ENCODE measurements at regions not wholly inside any gene's neighbourhood (a gene's known extent, or its start where the extent isn't known, plus 50 kb on each side); places are given as distances from the start of the nearest gene placed in this dataset.

DNA sequence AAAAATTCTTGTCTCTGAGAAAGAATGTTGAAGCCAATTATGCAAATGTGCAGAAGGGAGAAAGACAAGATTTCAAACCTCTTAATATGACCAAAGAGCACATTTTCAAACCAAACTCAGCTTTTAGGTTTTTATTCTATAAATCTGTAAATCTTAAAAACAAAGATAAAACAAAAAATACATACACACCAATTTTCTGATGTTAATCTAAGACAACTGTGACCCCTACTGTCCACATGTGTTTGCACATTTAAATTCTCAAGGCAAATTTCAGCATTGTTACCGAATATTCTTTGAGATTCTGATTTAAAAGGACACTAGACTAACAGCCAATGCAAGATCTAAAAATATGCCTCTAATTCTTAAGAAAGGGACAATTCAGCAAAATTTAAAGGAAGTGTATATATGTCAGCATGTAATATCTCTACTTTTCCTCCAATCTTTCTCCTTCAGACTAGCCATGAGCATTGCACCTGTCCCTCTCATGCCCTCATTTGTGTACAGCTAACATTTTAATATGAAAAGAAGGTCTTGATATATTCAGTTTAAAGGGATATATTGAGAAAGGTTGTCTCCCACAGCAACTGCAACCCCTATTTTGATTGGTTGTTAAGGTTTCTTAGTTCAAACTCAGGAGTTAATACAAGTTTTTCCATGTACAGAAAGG is 417.9 kb downstream of the IPMK start:
- no peak for DNase-seq

DNA sequence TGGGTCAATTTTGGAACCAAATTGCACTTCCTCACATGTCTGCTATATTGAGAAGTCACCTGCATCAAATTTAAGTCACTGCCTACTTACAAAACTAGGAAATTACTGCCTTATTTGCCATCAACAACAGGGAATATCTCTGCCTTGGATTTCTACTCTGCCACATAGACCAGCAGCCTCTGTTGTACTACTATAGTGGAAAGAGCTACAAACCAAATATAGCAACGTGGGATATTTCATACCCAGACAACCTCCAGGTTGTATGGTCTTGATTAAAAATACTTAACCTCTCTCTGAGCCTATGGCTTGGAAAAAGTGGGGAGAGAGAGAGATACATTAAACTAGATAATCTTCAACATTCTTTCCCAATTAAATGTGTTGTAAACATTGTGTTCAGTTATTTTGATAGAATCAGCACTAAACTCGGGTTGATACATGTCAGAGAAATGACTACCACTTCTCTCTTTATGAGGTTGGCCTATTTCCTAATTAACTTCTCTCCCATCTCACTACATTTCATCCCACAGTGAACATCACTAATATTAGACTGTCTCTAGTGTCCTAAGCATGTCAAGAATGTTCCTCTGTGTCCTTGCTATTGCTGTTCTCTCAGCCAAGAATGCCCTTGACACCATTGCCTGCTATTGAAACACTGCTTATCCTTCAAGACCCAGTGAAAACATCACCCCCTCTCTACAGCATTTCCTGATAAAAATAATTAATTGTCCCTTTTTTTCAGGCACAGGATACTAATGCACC is 421.2 kb downstream of the IPMK start:
- no peak for DNase-seq

DNA sequence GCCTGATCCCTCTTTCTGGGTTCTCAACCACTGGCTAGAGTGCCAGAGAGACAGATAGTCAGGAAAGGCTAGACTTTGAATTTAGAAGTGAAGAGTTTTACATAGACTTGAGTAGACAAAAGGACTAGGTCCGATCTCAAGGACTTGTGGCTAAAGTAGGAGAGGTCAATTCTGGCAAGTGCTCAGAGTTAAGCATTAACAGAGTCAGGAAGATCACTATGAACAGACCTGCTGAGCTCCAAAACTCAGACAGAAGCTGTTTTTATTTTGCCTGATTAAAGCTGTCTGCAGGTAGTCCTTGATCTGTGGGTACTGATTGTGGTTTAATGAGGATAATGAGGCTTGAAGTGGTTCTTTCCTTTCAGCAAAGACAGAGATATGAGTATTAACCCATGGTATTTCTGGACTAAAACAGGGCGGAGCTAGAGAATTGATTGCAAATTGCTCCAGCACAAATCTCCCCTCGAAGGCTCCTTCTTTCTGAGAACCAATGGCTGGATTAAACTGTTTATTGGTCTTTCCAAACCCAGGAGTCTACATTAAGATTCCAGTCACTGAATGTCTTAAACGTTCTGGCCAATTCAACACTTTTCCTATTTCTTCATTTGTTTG is 423.2 kb downstream of the IPMK start:
- no peak for DNase-seq

DNA sequence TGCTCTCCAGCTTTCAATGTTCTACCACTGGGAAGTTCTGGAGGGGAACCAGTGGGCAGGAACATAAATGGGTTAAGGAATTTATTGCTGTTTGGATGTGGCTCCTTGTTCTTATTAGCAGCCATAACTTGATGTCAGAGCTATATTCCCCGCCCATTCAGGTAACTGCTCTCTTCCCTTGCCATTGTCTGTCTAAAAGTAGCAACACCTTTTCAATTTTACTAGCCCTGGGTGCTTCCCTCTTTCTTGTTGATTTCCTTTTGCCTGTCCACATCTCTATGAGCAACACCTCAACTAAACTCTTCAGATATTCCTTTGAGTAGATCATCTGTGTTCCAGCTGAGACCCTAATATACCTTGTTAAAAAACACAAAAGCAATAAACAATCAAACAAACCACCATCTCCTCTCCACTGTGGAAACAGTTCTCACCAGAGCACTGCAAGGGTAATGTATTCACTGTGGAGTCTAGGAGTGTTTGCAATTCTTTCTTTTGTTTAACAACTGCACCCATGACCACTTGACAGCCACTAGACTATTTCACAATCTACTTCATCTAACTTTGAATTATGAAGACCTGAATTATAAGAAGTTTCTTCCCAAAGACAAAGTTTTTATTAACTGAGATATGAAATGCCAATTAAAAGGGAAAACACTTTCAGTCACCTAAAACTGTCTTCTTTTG is 436.7 kb downstream of the IPMK start:
- no peak for DNase-seq

DNA sequence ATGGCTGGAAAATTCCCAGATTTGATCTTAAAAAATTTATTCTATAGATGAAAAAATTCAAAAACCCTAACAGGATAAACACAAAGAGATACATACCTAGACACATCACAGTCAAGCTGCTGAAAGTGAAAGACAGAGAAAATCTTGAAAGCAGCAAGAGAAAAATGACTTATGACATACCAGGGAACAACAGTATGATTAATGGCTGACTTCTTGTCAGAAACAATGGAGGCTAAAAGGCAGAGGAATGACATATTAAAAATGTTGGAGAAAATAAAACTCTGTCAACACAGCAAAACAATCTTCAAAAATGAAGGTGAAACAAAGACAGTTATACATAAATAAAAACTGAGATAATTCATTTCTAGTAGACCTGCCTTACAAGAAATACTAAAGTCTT is 442.7 kb downstream of the IPMK start:
- no peak for DNase-seq

DNA sequence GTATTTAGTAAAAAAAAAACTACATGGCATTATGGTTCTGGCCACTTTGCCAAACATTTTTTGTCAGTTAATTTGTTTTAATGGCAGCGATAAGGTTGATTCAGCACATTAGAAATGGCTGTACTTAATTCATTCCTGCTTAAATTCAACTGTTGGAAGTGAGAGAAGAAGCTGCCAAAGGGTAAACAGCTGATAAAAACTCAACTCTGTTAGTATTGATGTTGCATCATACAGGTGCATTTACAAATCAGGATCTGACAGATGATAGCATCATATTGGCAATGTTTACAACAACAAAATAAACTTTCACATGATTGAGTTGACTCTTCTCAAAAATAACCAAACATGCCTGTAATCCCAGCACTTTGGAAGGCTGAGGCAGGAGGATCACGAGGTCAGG is 444.3 kb downstream of the IPMK start:
- no peak for DNase-seq

DNA sequence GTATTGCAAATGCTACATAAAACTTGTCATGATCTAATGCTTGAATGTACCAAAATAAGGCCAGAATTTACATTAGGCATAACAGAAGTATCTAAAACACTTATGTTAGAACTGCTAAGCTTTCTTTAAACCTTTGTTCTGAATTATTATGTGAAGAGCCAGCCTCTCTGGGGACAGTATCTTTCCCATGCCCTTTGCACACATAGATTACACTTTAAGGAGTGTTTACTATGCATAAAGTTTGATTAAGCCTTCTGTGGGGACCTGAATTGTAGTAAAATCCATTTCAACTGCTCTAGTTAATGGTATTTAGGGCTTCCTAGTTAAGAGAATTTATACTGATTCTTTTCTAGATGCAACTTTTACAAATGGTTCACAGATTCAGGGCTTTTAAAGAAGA is 444.7 kb downstream of the IPMK start:
- DNase-seq, result no peak

- no peak for DNase-seq
Measured at GRCh38 chr10:57818522-57818921, 449.2 kb downstream of the IPMK start.

DNA sequence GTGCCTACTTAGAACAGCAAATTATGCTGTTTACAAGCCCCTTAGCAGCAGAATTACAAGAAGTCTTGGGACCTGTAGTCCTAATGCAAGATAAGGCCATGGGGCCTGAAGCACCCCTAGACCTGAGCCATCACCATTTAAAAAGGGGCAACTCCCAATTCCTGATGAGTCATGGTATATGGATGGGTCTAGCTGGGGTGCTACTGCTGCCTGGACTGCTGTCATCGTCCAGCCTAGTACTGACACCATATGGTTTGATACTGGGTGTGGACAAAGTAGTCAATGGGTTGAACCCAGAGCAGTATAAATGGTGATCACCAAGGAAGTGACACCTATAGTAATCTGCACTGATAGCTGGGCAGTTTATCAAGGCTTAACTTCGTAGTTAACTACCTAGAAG is 450.0 kb downstream of the IPMK start:
- DNase-seq, result no peak

- DNase-seq, result no peak
Measured at GRCh38 chr10:57815949-57816348, 451.7 kb downstream of the IPMK start.

GRCh38 chr10:57809961-57810360 is 457.7 kb downstream of the IPMK start:
- no peak for DNase-seq

GRCh38 chr10:57807906-57808305 is 459.8 kb downstream of the IPMK start:
- no peak for DNase-seq

GRCh38 chr10:57806675-57807074 is 461.0 kb downstream of the IPMK start:
- no peak for DNase-seq

GRCh38 chr10:57799625-57800024 is 468.1 kb downstream of the IPMK start:
- DNase-seq, result no peak

DNA sequence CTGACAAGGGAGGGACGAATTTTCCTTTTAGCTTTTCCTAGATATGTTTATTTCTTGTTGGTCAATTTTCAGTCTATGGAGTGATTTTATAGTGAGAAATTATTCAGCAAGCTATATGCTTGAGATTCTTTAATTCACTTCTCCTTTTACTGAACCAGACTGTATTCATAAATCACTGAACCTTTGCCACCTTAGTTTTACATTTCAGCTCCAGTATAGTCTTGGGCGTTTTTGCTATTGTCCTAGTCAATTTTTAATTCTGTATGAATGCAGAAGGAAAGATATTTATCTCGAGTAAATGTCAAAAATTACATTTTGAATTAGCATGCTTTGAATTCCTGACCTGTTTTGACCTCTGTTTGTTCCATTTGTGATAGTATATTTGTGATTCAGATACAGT is 468.9 kb downstream of the IPMK start:
- DNase-seq, result no peak

- DNase-seq, result no peak
Measured at GRCh38 chr10:57791546-57791945, 476.1 kb downstream of the IPMK start.

GRCh38 chr10:57790703-57791102 is 477.0 kb downstream of the IPMK start:
- no peak for DNase-seq

- DNase-seq, result no peak
Measured at GRCh38 chr10:57788117-57788516, 479.6 kb downstream of the IPMK start.

DNA sequence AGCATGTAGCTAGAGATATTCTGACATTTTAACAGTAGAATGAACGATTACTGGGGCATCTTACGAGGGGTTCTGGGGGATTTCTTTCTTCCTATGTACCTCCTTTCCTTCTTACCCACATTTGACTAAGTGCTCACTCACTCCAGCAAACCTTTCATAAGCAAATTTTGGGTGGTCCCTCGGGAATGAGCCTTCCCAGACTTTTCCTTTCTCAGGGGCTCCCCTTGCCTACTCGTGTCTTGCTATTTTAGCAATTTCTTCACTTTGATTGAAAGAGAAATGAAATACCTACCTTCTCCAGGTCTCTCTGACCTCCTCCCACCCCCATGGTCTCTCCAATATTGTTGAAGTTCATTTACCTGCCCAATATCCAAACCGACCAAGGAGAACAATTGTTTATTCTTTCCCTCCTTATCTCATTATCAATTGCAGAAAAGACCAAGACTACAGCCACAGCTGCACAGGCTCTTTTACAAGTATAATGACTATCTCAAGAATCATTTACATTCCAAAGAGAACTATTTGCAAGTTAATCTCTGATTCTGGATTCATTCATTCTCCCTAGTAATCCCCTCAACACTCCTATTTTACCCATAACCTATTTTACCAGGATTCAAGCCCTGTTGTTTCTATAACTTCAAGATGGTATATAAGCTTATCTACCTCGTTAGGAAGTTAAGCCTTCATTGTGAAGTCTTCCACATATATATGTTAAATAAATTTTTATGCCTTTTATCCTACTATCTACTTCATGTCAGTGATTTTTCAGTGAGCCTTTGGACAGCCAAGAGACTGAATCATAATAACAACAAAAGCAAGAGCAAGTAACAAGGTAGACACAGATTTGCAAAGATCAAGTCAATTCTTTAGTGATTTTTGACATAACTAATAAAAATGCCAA is 480.6 kb downstream of the IPMK start:
- no peak for DNase-seq

- DNase-seq, result no peak
Measured at GRCh38 chr10:57786331-57786730, 481.4 kb downstream of the IPMK start.

DNA sequence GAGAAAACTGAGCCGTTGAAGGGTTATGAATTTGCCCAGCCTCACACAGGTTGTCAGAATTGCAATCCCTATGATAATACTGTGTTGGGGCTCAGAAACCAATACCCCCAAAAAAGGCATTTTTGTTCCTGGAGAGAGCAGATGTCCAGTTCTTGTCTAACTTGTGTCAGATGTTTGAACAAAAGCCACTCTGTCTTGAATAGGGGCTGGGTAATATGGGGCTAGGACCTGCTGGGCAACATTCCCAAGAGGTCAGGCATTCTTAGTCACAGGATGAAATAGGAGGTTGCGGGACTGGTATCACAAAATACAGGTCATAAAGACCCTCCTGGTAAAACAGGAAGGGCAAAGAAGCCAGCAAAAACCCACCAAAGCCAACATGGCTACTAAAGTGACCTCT is 482.1 kb downstream of the IPMK start:
- DNase-seq, result no peak

GRCh38 chr10:57785068-57785467 is 482.6 kb downstream of the IPMK start:
- DNase-seq, result no peak

Data from NCI-H524 treated with DMSO at 0.1 percent for 48 hours (cell line).